Stimulated activated CD8-positive, alpha-beta memory T cell treated with anti-CD3 and anti-CD28 coated beads, Interleukin-12 subunit alpha, Interleukin-12 subunit beta, amount 100 ng/mL, for 4 hours (primary cell): ENCODE measurements at regions not wholly inside any gene's neighbourhood (a gene's known extent, or its start where the extent isn't known, plus 50 kb on each side); places are given as distances from the start of the nearest gene placed in this dataset.
"Not testable (repeated sequence)": the region's sequence is repeated elsewhere in the genome, so short reads cannot be mapped to it uniquely, and the experiment has no call there.

ENCODE experiments used
- DNase-seq: peaks from one replicate; pipeline ENCODE4 v3.0.0-alpha.2; 2020; ENCODE audit warnings: low read depth

- DNase-seq: not testable (repeated sequence)
Observed at GRCh38 chr6:2302482-2302881, 57.1 kb upstream of the GMDS start.

DNA sequence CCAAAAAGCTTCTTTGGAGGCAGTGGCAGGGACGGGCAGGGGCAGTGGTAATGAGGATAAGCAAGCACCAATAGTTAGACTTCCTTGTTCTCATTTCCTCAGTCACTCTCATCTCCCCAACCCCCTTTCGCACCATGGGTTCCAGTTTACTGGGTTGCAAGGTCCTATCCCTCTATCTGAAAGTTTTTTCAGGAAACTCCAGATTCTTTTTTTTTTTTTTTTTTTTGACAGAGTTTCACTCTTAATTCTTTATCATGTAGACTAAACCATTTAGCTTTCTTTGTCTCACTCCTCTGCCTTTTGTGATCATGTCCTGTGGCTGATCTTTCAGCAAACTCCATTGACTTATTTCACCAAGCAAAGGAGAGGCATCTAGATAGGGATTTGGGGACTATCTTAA is 51.4 kb upstream of the GMDS start:
- no peak for DNase-seq
